Thyroid gland (tissue), 4 donors: ENCODE measurements at regions not wholly inside any gene's neighbourhood (a gene's known extent, or its start where the extent isn't known, plus 50 kb on each side); places are given as distances from the start of the nearest gene placed in this dataset. TPM values are rescaled to one million over a fixed set of nuclear protein-coding genes. Genes with fewer than 3 reads are reported as not detected.
"Not testable (repeated sequence)": the region's sequence is repeated elsewhere in the genome, so short reads cannot be mapped to it uniquely, and the experiment has no call there.

ENCODE experiments used
- DNase-seq, 2 donors: peaks; one replicate each; pipeline ENCODE4 v3.0.0-alpha.2; 2019
- H3K27ac ChIP-seq, 3 donors: fragments of 200-600 bp; sonication (generic); 1 replicate in 2 of 3; 2 replicates in 1 of 3; pipeline ENCODE4 v1.5.1; 2016 to 2019; ENCODE audit warnings: mild to moderate bottlenecking in 1 of 3, moderate library complexity in 1 of 3
- H3K27me3 ChIP-seq: fragments of 200-600 bp; sonication (generic); one replicate; pipeline ENCODE4 v1.5.1; 2019
- H3K36me3 ChIP-seq, 2 donors: fragments of 200-600 bp; sonication (generic); one replicate each; pipeline ENCODE4 v1.5.1; 2016 to 2019
- H3K4me1 ChIP-seq, 2 donors: fragments of 200-600 bp; sonication (generic); one replicate each; pipeline ENCODE4 v1.5.1; 2017 to 2019
- H3K4me3 ChIP-seq, 3 donors: fragments of 200-600 bp; sonication (generic); replicated peaks in 1 of 3; 1 replicate in 2 of 3; 2 replicates in 1 of 3; pipeline ENCODE4 v1.5.1; 2016; ENCODE audit warnings: mild to moderate bottlenecking in 1 of 3
- H3K9me3 ChIP-seq: fragments of 200-600 bp; sonication (generic); one replicate; pipeline ENCODE4 v1.5.1; 2017
- CTCF ChIP-seq, 6 experiments: fragments of 200-600 bp in 3 of 6; fragments of 450-650 bp in 3 of 6; sonication (generic) in 3 of 6; IDR thresholded peaks; one replicate each; pipeline ENCODE4 v1.5.1; 2016 to 2019; ENCODE audit warnings: antibody characterized with exemption in 6 of 6, mild to moderate bottlenecking in 2 of 6, inconsistent platforms in 1 of 6, moderate library complexity in 1 of 6
- POLR2A ChIP-seq, 2 donors: fragments of 450-650 bp; IDR thresholded peaks; one replicate each; pipeline ENCODE4 v1.6.1; 2017; ENCODE audit warnings: antibody characterized with exemption in 2 of 2, mild to moderate bottlenecking in 2 of 2, moderate library complexity in 1 of 2
- WGBS, 2 donors: methylation state at CpG; one replicate each; pipeline ENCODE4 v1.1.5; 2017; 5-methylcytosine and 5-hydroxymethylcytosine counted together
- intact Hi-C: fragments of 100-400 bp; cut with DNase I; formaldehyde crosslinking; loops from one replicate; pipeline ENCODE4 v1.15.1; 2023
- small RNA-seq: library from RNA; depleted of rRNA; stranded (forward); fragments of <200 nt; gene quantifications from one replicate; pipeline ENCODE3, GENCODE V24; 2016

GRCh38 chr5:27093279-27093678, 54.9 kb upstream of the CDH9 start:
- intact Hi-C loops: no loop called here
- Histone ChIP-seq H3K4me3 (no peak overlapping the region), H3K4me1 (no peaks in the 10 kb centered on the region), H3K27me3 (no peaks in the 10 kb centered on the region), H3K27ac (no peak overlapping the region), H3K36me3 (no peaks in the 10 kb centered on the region), H3K9me3 (no peaks in the 10 kb centered on the region)
- DNase-seq: no peak
- WGBS, 2 donors: 77 to 88% methylated on average over 2 of the region's 2 CpGs
- no peak for TF ChIP-seq POLR2A (IDR thresholded peaks at IDR 0.05)
- no peak for TF ChIP-seq CTCF (IDR thresholded peaks at IDR 0.05)

- Histone ChIP-seq H3K27me3 (no peaks in the 10 kb centered on the region), H3K27ac (no peak overlapping the region), H3K36me3 (no peaks in the 10 kb centered on the region), H3K4me3 (no peak overlapping the region), H3K9me3 (no peaks in the 10 kb centered on the region), H3K4me1 (no peaks in the 10 kb centered on the region)
- TF ChIP-seq POLR2A (IDR thresholded peaks at IDR 0.05): no peak
- no peak for TF ChIP-seq CTCF (IDR thresholded peaks at IDR 0.05)
- no peak for DNase-seq
- 50 to 68% methylated on average over 1 of the region's 1 CpG for WGBS, 2 donors
- intact Hi-C loops: no loop called here
Measured at GRCh38 chr5:27091858-27092257, 53.5 kb upstream of the CDH9 start.

- H3K27me3 ChIP-seq, H3K4me3 ChIP-seq, H3K36me3 ChIP-seq, DNase-seq, H3K4me1 ChIP-seq, H3K9me3 ChIP-seq, intact Hi-C loops, H3K27ac ChIP-seq: not testable (repeated sequence)
- WGBS, 2 donors: 95 to 96% methylated on average over 4 of the region's 4 CpGs
Measured at GRCh38 chr5:27088822-27089221, 50.4 kb upstream of the CDH9 start.

Small RNAs in the stretch of these regions (small RNA-seq; reads per million reads assigned to genes)
- gene AC010385.1: not detected
- not detected for gene AC010385.3
- not detected for gene AC026421.1
- not detected for gene AC114300.1
- gene LSP1P3: not detected
- not detected for gene RF00425
- gene RNU6-738P: not detected
- not detected for gene RNU6-909P
- gene UBL5P1: not detected
